OCI-LY7 (cell line): ENCODE measurements at regions not wholly inside any gene's neighbourhood (a gene's known extent, or its start where the extent isn't known, plus 50 kb on each side); places are given as distances from the start of the nearest gene placed in this dataset.

Experiments used
- BruUV-seq: library from RNA; stranded (reverse); fragments of 400-500 nt; replicated peaks from 2 replicates; lab custom pipeline; 2021; lab: Mats Ljungman, UMichigan
- CTCF ChIA-PET: fragments of 300-600 bp; sonication (Branson Sonifier 250); formaldehyde crosslinking; loops from one replicate; lab custom pipeline; 2022; ENCODE audit warnings: antibody characterized with exemption; ENCODE audit not compliant: unreplicated experiment; lab: Charles Lee
- POLR2A ChIA-PET: fragments of 300-600 bp; sonication (Branson Sonifier 250); formaldehyde crosslinking; loops from one replicate; lab custom pipeline; 2022; ENCODE audit warnings: antibody characterized with exemption; lab: Charles Lee
- DNase-seq: peaks from one replicate; pipeline ENCODE4 v3.0.0-alpha.2; 2015; ENCODE audit warnings: low spot score
- H2AFZ ChIP-seq: fragments of 200-600 bp; sonication (generic), shearing (Covaris generic); 2 replicates; pipeline ENCODE4 v1.6.1; 2014; ENCODE audit warnings: mild to moderate bottlenecking, antibody characterized with exemption, low read length, moderate library complexity
- H3K27ac ChIP-seq: fragments of 200-600 bp; sonication (generic); 2 replicates; pipeline ENCODE4 v1.5.1; 2014; ENCODE audit warnings: mixed run types, low read depth, mild to moderate bottlenecking, moderate library complexity, low read length, inconsistent platforms; ENCODE audit not compliant: poor library complexity, severe bottlenecking
- H3K36me3 ChIP-seq: fragments of 200-600 bp; sonication (generic); 2 replicates; pipeline ENCODE4 v1.6.1; 2014; ENCODE audit warnings: mild to moderate bottlenecking, antibody characterized with exemption, low read length, moderate library complexity, mixed read lengths; ENCODE audit not compliant: insufficient read depth
- H3K4me1 ChIP-seq: fragments of 200-600 bp; sonication (generic); 2 replicates; pipeline ENCODE4 v1.5.1; 2014; ENCODE audit warnings: mild to moderate bottlenecking, low read length; ENCODE audit not compliant: insufficient read depth, poor library complexity, severe bottlenecking
- H3K4me2 ChIP-seq: fragments of 200-600 bp; sonication (generic); 2 replicates; pipeline ENCODE4 v1.6.1; 2014; ENCODE audit warnings: mild to moderate bottlenecking, low read length
- H3K4me3 ChIP-seq: fragments of 200-600 bp; sonication (generic); 2 replicates; pipeline ENCODE4 v1.5.1; 2014; ENCODE audit warnings: mild to moderate bottlenecking, low read depth, low read length; ENCODE audit not compliant: poor library complexity, severe bottlenecking
- H3K79me2 ChIP-seq: fragments of 200-600 bp; sonication (generic); 2 replicates; pipeline ENCODE4 v1.6.1; 2016; ENCODE audit warnings: low read depth, mild to moderate bottlenecking, low read length, moderate library complexity, mixed read lengths; ENCODE audit not compliant: insufficient read depth
- H3K9me2 ChIP-seq: fragments of 200-600 bp; sonication (generic); 2 replicates; pipeline ENCODE4 v1.6.1; 2016; ENCODE audit warnings: mild to moderate bottlenecking, low read length, mixed read lengths; ENCODE audit not compliant: insufficient read depth
- H3K9me3 ChIP-seq: fragments of 200-600 bp; sonication (generic); 2 replicates; pipeline ENCODE4 v1.6.1; 2014; ENCODE audit warnings: mild to moderate bottlenecking, mixed run types, low read length, mixed read lengths
- H4K20me1 ChIP-seq: fragments of 200-600 bp; sonication (generic); 2 replicates; pipeline ENCODE4 v1.6.1; 2014; ENCODE audit warnings: mild to moderate bottlenecking, antibody characterized with exemption, low read length, moderate library complexity, mixed read lengths; ENCODE audit not compliant: insufficient read depth
- CTCF ChIP-seq: fragments of 200-600 bp; sonication (generic); conservative IDR thresholded peaks from 2 replicates; pipeline ENCODE4 v1.5.1; 2014; ENCODE audit warnings: mild to moderate bottlenecking, antibody characterized with exemption, low read length, moderate library complexity, mixed read lengths
- EZH2phosphoT487 ChIP-seq: fragments of 200-600 bp; sonication (generic); IDR thresholded peaks from 2 replicates; pipeline ENCODE4 v1.6.1; 2018; ENCODE audit warnings: low read depth, borderline replicate concordance, mild to moderate bottlenecking, mixed run types, antibody characterized with exemption, low read length, moderate library complexity, mixed read lengths
- intact Hi-C: fragments of 100-400 bp; cut with micrococcal nuclease; formaldehyde crosslinking; loops from one replicate; pipeline ENCODE4 v1.10.0; 2022; ENCODE audit not compliant: unreplicated experiment

GRCh38 chr2:163173591-163173990, 335.0 kb upstream of the KCNH7 start:
- POLR2A ChIA-PET, result interaction anchor here (0.7 kb wide), 1 partner anchor 1220 kb away, joined by 3 read pairs; no protein-coding TSS in a partner anchor

DNA sequence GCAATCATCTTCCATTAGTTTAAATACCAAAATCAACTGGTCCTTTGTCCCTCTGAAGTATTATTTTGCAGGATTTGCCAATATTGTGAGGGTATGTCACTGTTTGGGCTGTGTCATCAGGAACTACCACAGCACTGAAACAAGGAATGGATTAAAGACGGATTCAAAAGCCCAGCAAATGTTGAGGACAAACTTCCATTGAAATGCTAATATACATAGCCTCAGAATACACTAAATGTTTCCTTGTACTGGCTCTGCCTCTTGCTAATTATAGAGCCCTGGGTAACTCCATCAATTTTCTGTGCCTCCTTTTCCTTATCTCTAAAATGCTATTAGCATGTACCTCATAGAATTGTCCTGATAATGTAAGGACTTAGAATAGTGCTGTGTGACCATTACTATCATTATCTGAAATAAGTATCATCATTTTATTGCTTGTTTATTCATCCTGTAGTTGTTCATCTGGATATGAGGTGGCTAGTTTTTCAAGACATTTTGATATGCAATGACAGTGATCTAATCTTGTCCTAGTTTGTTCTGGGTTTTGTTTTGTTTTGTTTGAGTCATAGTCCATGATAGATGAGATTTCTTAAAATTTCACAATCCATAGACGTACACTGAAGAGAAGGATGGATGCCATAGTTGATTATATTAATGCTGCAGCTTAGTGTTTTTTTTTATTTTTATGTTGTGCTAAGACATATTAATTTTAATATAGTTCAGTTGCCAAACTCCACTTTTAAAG, 333.4 kb upstream of the KCNH7 start:
- BruUV-seq, result no TSS peak
- intact Hi-C loops, result no loop called here

More at GRCh38 chr2:163173591-163173990, 335.0 kb upstream of the KCNH7 start:
- H3K79me2 ChIP-seq, result no peaks in the 10 kb centered on the region
- H3K36me3 ChIP-seq, result no peaks in the 10 kb centered on the region
- no peaks in the 10 kb centered on the region for H3K4me1 ChIP-seq
- no peak overlapping the region for H3K27ac ChIP-seq
- no peak for DNase-seq
- no peak overlapping the region for H2AFZ ChIP-seq
- CTCF ChIA-PET, result no interaction called here
- H3K4me2 ChIP-seq, result no peak overlapping the region
- no peaks in the 10 kb centered on the region for H4K20me1 ChIP-seq
- no peak overlapping the region for H3K4me3 ChIP-seq
- intact Hi-C loops, result no loop called here
- TF ChIP-seq EZH2phosphoT487 (no peak), CTCF (no peak)
- H3K9me2 ChIP-seq, result no peaks in the 10 kb centered on the region
- H3K9me3 ChIP-seq, result no peaks in the 10 kb centered on the region
- BruUV-seq, result no TSS peak

GRCh38 chr2:163157891-163158496, 319.4 kb upstream of the KCNH7 start:
- H2AFZ ChIP-seq, result no peak overlapping the region
- H3K27ac ChIP-seq, result no peak overlapping the region
- no TSS peak for BruUV-seq
- ChIA-PET CTCF (no interaction called here), POLR2A (interaction anchor here (0.7 kb wide), 1 partner anchor 49 kb away, joined by 3 read pairs; no protein-coding TSS in a partner anchor)
- no peak overlapping the region for H3K4me3 ChIP-seq
- H4K20me1 ChIP-seq, result no peaks in the 10 kb centered on the region
- DNase-seq, result no peak
- no peak overlapping the region for H3K4me2 ChIP-seq
- H3K9me3 ChIP-seq, result no peaks in the 10 kb centered on the region
- TF ChIP-seq CTCF (no peak), EZH2phosphoT487 (no peak)
- H3K36me3 ChIP-seq, result no peaks in the 10 kb centered on the region
- H3K4me1 ChIP-seq, result no peaks in the 10 kb centered on the region
- no peaks in the 10 kb centered on the region for H3K9me2 ChIP-seq
- no peaks in the 10 kb centered on the region for H3K79me2 ChIP-seq
- intact Hi-C loops, result no loop called here

More for the DNA sequence above, 333.4 kb upstream of the KCNH7 start:
- no peak for DNase-seq
- Histone ChIP-seq H3K4me1 (no peaks in the 10 kb centered on the region), H4K20me1 (no peaks in the 10 kb centered on the region), H2AFZ (no peak overlapping the region), H3K79me2 (no peaks in the 10 kb centered on the region), H3K9me3 (no peaks in the 10 kb centered on the region), H3K9me2 (no peaks in the 10 kb centered on the region), H3K27ac (no peak overlapping the region), H3K4me3 (no peak overlapping the region), H3K36me3 (no peaks in the 10 kb centered on the region), H3K4me2 (no peak overlapping the region)
- ChIA-PET POLR2A (interaction anchor here (0.6 kb wide), 1 partner anchor 454 kb away, joined by 3 read pairs; no protein-coding TSS in a partner anchor), CTCF (no interaction called here)
- TF ChIP-seq EZH2phosphoT487, result no peak
